ENCODE measurements at regions not wholly inside any gene's neighbourhood (a gene's known extent, or its start where the extent isn't known, plus 50 kb on each side); places are given as distances from the start of the nearest gene placed in this dataset.

DNA sequence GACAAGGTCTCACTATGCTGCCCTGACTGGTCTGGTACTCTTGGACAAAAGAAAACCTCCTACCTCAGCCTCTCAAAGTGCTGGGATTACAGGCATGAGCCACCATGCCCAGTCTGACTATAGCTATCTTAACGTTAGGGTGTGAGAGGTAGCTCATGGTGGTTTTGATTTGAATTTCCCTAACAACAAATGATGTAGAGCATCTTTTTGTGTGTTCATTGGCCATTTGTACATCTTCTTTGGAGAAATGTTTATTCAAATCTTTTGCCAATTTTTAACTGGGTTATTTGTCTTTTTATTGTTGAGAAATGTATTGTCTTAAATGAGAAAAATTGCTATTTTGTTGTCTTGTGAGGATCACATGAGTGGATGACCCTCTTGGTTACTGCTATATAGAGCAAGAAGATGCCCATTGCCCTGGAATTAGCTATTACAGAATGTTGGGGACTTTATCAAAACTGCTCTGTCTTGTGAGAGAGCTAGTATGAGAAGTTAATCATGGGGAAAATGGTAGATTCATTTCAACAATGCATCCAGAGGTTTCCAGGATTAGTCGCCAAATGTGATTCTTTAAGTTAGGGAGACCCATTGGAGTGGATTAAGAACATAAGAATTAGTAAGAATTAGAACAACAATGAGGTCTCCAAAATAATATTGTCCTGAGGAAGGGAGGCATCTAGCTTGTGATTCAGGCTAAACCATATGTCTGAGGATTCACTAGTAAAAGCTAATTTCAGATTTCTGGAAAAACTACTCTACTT lies 124.3 kb upstream of the MOCS2 start:
- Histone ChIP-seq H3K4me1 (ENCODE audit: control insufficient read depth in 1 of 2, insufficient read depth in 2 of 2, low read length in 2 of 2) (no peaks in the 10 kb centered on the region), H3K4me2 (replicated peaks; ENCODE audit: extremely low read depth, low read length, poor library complexity, severe bottlenecking) (no peak overlapping the region), H3K36me3 (replicated peaks in 1 of 2; ENCODE audit: control insufficient read depth in 1 of 2, insufficient read depth in 2 of 2, low read length in 2 of 2) (no peaks in the 10 kb centered on the region), H3K9ac (ENCODE audit: insufficient read depth, low read length, poor library complexity, severe bottlenecking) (no peak overlapping the region), H3K79me2 (ENCODE audit: insufficient read depth, low read length) (no peaks in the 10 kb centered on the region), H3K27me3 (ENCODE audit: control insufficient read depth in 2 of 2, insufficient read depth in 2 of 2, low read length in 2 of 2) (no peaks in the 10 kb centered on the region), H3K27ac (ENCODE audit: low read depth in 1 of 2, low read length in 2 of 2) (no peak overlapping the region), H3K4me3 (replicated peaks in 1 of 3; ENCODE audit: low read depth in 2 of 3, low read length in 3 of 3) (no peak overlapping the region), H2AFZ (ENCODE audit: insufficient read depth, low read depth, low read length, poor library complexity, severe bottlenecking) (no peak overlapping the region), H4K20me1 (ENCODE audit: insufficient read depth, low read length) (no peaks in the 10 kb centered on the region), H3K9me3 (replicated peaks in 1 of 2; ENCODE audit: control insufficient read depth in 1 of 2, insufficient read depth in 1 of 2, low read length in 2 of 2) (peaks cover 0 to 30% of the 10 kb centered on the region in 2 donors)
- Mint-ChIP-seq H3K27ac (no peak overlapping the region), H3K4me3 (no peak overlapping the region), H3K9me3 (peaks cover under 1 to 31% (median 15%) of the 10 kb centered on the region in 7 donors), H3K4me1 (no peaks in the 10 kb centered on the region), H3K36me3 (no peaks in the 10 kb centered on the region), H3K27me3 (ENCODE audit: low read depth in 3 of 3) (no peaks in the 10 kb centered on the region)
- no peak for DNase-seq
- WGBS (ENCODE audit: insufficient coverage), result no CpG with 5 or more reads among the region's 2 CpGs
- TF ChIP-seq, protein P1, sequence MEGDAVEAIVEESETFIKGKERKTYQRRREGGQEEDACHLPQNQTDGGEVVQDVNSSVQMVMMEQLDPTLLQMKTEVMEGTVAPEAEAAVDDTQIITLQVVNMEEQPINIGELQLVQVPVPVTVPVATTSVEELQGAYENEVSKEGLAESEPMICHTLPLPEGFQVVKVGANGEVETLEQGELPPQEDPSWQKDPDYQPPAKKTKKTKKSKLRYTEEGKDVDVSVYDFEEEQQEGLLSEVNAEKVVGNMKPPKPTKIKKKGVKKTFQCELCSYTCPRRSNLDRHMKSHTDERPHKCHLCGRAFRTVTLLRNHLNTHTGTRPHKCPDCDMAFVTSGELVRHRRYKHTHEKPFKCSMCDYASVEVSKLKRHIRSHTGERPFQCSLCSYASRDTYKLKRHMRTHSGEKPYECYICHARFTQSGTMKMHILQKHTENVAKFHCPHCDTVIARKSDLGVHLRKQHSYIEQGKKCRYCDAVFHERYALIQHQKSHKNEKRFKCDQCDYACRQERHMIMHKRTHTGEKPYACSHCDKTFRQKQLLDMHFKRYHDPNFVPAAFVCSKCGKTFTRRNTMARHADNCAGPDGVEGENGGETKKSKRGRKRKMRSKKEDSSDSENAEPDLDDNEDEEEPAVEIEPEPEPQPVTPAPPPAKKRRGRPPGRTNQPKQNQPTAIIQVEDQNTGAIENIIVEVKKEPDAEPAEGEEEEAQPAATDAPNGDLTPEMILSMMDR (IDR thresholded peaks at IDR 0.05), result no peak
- intact Hi-C loops (cut with micrococcal nuclease), result no loop called here

DNA sequence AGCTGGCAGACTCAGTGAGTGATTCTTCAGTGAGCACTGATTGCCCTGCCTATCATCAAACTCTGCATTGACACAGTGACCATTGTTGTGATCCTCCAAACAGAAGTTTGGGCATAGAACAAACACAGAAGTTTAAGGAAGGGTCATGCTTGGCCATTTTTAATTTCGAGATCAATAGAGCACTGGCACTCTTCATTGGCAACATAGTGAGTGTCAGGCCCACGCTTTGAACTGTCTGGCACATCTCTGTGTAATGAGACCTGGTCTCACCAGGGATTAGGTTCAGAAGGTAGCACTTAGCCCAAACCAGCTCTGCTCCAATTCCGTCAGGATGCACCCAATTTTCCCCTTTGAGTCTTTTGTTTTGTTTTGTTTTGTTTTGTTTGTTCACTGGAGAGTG lies 127.1 kb upstream of the MOCS2 start:
- Histone ChIP-seq H3K4me3 (replicated peaks in 1 of 3; ENCODE audit: low read depth in 2 of 3, low read length in 3 of 3) (no peak overlapping the region), H3K79me2 (ENCODE audit: insufficient read depth, low read length) (no peaks in the 10 kb centered on the region), H3K27ac (ENCODE audit: low read depth in 1 of 2, low read length in 2 of 2) (no peak overlapping the region), H3K27me3 (ENCODE audit: control insufficient read depth in 2 of 2, insufficient read depth in 2 of 2, low read length in 2 of 2) (no peaks in the 10 kb centered on the region), H3K36me3 (replicated peaks in 1 of 2; ENCODE audit: control insufficient read depth in 1 of 2, insufficient read depth in 2 of 2, low read length in 2 of 2) (no peaks in the 10 kb centered on the region), H3K9me3 (replicated peaks in 1 of 2; ENCODE audit: control insufficient read depth in 1 of 2, insufficient read depth in 1 of 2, low read length in 2 of 2) (peaks cover 0 to 15% of the 10 kb centered on the region in 2 donors), H3K9ac (ENCODE audit: insufficient read depth, low read length, poor library complexity, severe bottlenecking) (no peak overlapping the region), H4K20me1 (ENCODE audit: insufficient read depth, low read length) (no peaks in the 10 kb centered on the region), H3K4me1 (ENCODE audit: control insufficient read depth in 1 of 2, insufficient read depth in 2 of 2, low read length in 2 of 2) (no peaks in the 10 kb centered on the region), H3K4me2 (replicated peaks; ENCODE audit: extremely low read depth, low read length, poor library complexity, severe bottlenecking) (no peak overlapping the region), H2AFZ (ENCODE audit: insufficient read depth, low read depth, low read length, poor library complexity, severe bottlenecking) (no peak overlapping the region)
- 100% methylated on average over 2 of the region's 3 CpGs for WGBS (ENCODE audit: insufficient coverage)
- TF ChIP-seq, protein P1 (IDR thresholded peaks at IDR 0.05), result no peak
- Mint-ChIP-seq H3K27me3 (ENCODE audit: low read depth in 3 of 3) (peaks cover 0 to 2% (median 0%) of the 10 kb centered on the region in 3 donors), H3K4me3 (no peak overlapping the region), H3K36me3 (no peaks in the 10 kb centered on the region), H3K9me3 (peaks cover 0 to 11% (median 3%) of the 10 kb centered on the region in 7 donors), H3K4me1 (no peaks in the 10 kb centered on the region), H3K27ac (no peak overlapping the region)
- DNase-seq, result no peak
- intact Hi-C loops (cut with micrococcal nuclease), result no loop called here

Measured in CD14-positive monocyte (primary cell).